ENCODE measurements at regions not wholly inside any gene's neighbourhood (a gene's known extent, or its start where the extent isn't known, plus 50 kb on each side); places are given as distances from the start of the nearest gene placed in this dataset.

GRCh38 chr18:22848615-22849014 is 84.5 kb upstream of the RBBP8 start:
- Histone ChIP-seq H3K27me3 (replicated peaks; ENCODE audit: insufficient read depth, low read depth, low read length, poor library complexity) (no peaks in the 10 kb centered on the region), H3K9me3 (ENCODE audit: low read depth, low read length, poor library complexity, severe bottlenecking) (no peaks in the 10 kb centered on the region), H3K4me1 (ENCODE audit: insufficient read depth, low read length, poor library complexity, severe bottlenecking) (peaks cover 9% of the 10 kb centered on the region), H3K36me3 (ENCODE audit: insufficient read depth, low read length, poor library complexity, severe bottlenecking) (no peaks in the 10 kb centered on the region), H3K27ac (ENCODE audit: low read depth, low read length, poor library complexity, severe bottlenecking) (no peak overlapping the region), H3K4me3 (ENCODE audit: low read depth, low read length, poor library complexity, severe bottlenecking) (no peak overlapping the region)
- no TSS peak for BruUV-seq (replicated peaks)
- ChIA-PET POLR2A (ENCODE audit: low non-redundant PET) (no interaction called here), CTCF (no interaction called here)
- no peak for DNase-seq (ENCODE audit: low spot score)
- intact Hi-C loops (cut with micrococcal nuclease; ENCODE audit: unreplicated experiment), result no loop called here
- no peak for TF ChIP-seq CTCF (conservative IDR thresholded peaks at IDR 0.05; ENCODE audit: low read depth, low read length)

DNA sequence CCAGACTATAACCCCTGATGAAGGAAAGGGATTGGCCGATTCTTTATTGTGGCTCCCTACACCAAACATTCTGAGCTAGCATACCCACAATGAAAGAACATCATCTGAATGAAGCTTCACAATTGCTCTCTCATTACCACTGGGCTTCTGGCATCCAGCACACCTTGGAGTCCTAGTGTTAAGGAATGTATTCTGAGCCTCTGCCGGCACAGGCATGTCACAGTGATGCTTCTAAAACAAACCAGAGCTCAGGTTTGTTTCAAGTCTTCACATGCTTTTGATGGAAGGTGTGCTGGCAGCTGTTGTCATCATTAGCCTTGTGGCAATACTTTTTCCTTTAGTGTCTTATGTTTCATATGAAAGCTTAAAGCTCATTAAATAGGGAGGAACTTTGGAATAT is 76.3 kb upstream of the RBBP8 start:
- H3K9me3 ChIP-seq (ENCODE audit: low read depth, low read length, poor library complexity, severe bottlenecking), result no peaks in the 10 kb centered on the region
- POLR2A ChIA-PET (ENCODE audit: low non-redundant PET), result no interaction called here
- intact Hi-C loops (cut with micrococcal nuclease; ENCODE audit: unreplicated experiment), result no loop called here
- H3K36me3 ChIP-seq (ENCODE audit: insufficient read depth, low read length, poor library complexity, severe bottlenecking), result no peaks in the 10 kb centered on the region
- TF ChIP-seq EZH2 (IDR thresholded peaks at IDR 0.05; ENCODE audit: borderline replicate concordance, low read depth, low read length, poor library complexity, severe bottlenecking), result no peak
- no peak overlapping the region for H3K4me3 ChIP-seq (ENCODE audit: low read depth, low read length, poor library complexity, severe bottlenecking)
- BruUV-seq (replicated peaks), result no TSS peak
- H3K4me1 ChIP-seq (ENCODE audit: insufficient read depth, low read length, poor library complexity, severe bottlenecking), result no peaks in the 10 kb centered on the region
- no peak overlapping the region for H3K27ac ChIP-seq (ENCODE audit: low read depth, low read length, poor library complexity, severe bottlenecking)
- DNase-seq (ENCODE audit: low spot score), result no peak
- H3K27me3 ChIP-seq (replicated peaks; ENCODE audit: insufficient read depth, low read depth, low read length, poor library complexity), result no peaks in the 10 kb centered on the region
- CTCF ChIA-PET, result no interaction called here

GRCh38 chr18:22858121-22858520 is 75.0 kb upstream of the RBBP8 start:
- DNase-seq (ENCODE audit: low spot score), result no peak
- Histone ChIP-seq H3K27me3 (replicated peaks; ENCODE audit: insufficient read depth, low read depth, low read length, poor library complexity) (no peaks in the 10 kb centered on the region), H3K4me1 (ENCODE audit: insufficient read depth, low read length, poor library complexity, severe bottlenecking) (no peaks in the 10 kb centered on the region), H3K4me3 (ENCODE audit: low read depth, low read length, poor library complexity, severe bottlenecking) (no peak overlapping the region), H3K27ac (ENCODE audit: low read depth, low read length, poor library complexity, severe bottlenecking) (no peak overlapping the region), H3K9me3 (ENCODE audit: low read depth, low read length, poor library complexity, severe bottlenecking) (no peaks in the 10 kb centered on the region), H3K36me3 (ENCODE audit: insufficient read depth, low read length, poor library complexity, severe bottlenecking) (no peaks in the 10 kb centered on the region)
- ChIA-PET CTCF (no interaction called here), POLR2A (ENCODE audit: low non-redundant PET) (interaction anchor here (0.6 to 0.7 kb wide), 2 partner anchors 55 to 113 kb away, joined by 7 to 9 read pairs; no protein-coding TSS in a partner anchor)
- no TSS peak for BruUV-seq (replicated peaks)
- TF ChIP-seq EZH2 (IDR thresholded peaks at IDR 0.05; ENCODE audit: borderline replicate concordance, low read depth, low read length, poor library complexity, severe bottlenecking), result no peak
- no peak for TF ChIP-seq CTCF (conservative IDR thresholded peaks at IDR 0.05; ENCODE audit: low read depth, low read length)
- intact Hi-C loops (cut with micrococcal nuclease; ENCODE audit: unreplicated experiment), result no loop called here

DNA sequence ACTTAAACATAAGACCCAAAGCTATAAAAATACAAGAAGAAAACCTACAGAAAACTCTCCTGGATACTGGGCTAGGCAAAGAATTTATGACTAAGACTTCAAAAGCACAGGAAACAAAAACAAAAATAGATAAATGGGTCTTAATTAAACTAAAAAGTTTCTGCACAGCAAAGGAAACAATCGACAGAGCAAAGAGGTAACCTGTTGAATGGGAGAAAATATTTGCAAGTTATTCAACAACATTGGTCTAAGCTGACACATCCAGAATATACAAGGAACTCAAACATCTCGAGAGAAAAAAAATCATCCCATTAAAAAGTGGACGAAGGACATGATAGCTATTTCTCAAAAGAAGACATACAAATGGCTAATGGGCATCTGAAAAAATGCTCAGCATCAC is 72.3 kb upstream of the RBBP8 start:
- CTCF ChIA-PET, result no interaction called here
- BruUV-seq (replicated peaks), result no TSS peak
- no peak for TF ChIP-seq EZH2 (IDR thresholded peaks at IDR 0.05; ENCODE audit: borderline replicate concordance, low read depth, low read length, poor library complexity, severe bottlenecking)
- Histone ChIP-seq H3K9me3 (ENCODE audit: low read depth, low read length, poor library complexity, severe bottlenecking) (no peaks in the 10 kb centered on the region), H3K36me3 (ENCODE audit: insufficient read depth, low read length, poor library complexity, severe bottlenecking) (no peaks in the 10 kb centered on the region), H3K27me3 (replicated peaks; ENCODE audit: insufficient read depth, low read depth, low read length, poor library complexity) (no peaks in the 10 kb centered on the region), H3K4me1 (ENCODE audit: insufficient read depth, low read length, poor library complexity, severe bottlenecking) (peaks cover 8% of the 10 kb centered on the region), H3K4me3 (ENCODE audit: low read depth, low read length, poor library complexity, severe bottlenecking) (no peak overlapping the region), H3K27ac (ENCODE audit: low read depth, low read length, poor library complexity, severe bottlenecking) (no peak overlapping the region)
- POLR2A ChIA-PET (ENCODE audit: low non-redundant PET), result no interaction called here
- no peak for DNase-seq (ENCODE audit: low spot score)
- intact Hi-C loops (cut with micrococcal nuclease; ENCODE audit: unreplicated experiment), result no loop called here
